Gastroesophageal sphincter (tissue), 3 donors: ENCODE measurements at regions not wholly inside any gene's neighbourhood (a gene's known extent, or its start where the extent isn't known, plus 50 kb on each side); places are given as distances from the start of the nearest gene placed in this dataset.

Experiments used
- EP300 ChIP-seq: sonication (generic); formaldehyde crosslinking; IDR thresholded peaks from one replicate; pipeline ENCODE4 v1.6.1; 2017; ENCODE audit warnings: antibody characterized with exemption, mild to moderate bottlenecking
- POLR2A ChIP-seq, 2 donors: fragments of 450-650 bp; IDR thresholded peaks; one replicate each; pipeline ENCODE4 v1.6.1; 2017; ENCODE audit warnings: antibody characterized with exemption in 2 of 2, mild to moderate bottlenecking in 2 of 2, moderate library complexity in 1 of 2
- POLR2AphosphoS5 ChIP-seq: sonication (generic); formaldehyde crosslinking; IDR thresholded peaks from one replicate; pipeline ENCODE4 v1.6.1; 2017; ENCODE audit warnings: antibody characterized with exemption
- TF ChIP-seq, protein P1 (sequence below), 4 experiments: fragments of 200-600 bp in 2 of 4; fragments of 450-650 bp in 2 of 4; sonication (generic) in 1 of 4; IDR thresholded peaks; one replicate each; pipeline ENCODE4 v1.5.1; 2017 to 2019; ENCODE audit warnings: antibody characterized with exemption in 4 of 4, mild to moderate bottlenecking in 2 of 4, moderate library complexity in 2 of 4

DNA sequence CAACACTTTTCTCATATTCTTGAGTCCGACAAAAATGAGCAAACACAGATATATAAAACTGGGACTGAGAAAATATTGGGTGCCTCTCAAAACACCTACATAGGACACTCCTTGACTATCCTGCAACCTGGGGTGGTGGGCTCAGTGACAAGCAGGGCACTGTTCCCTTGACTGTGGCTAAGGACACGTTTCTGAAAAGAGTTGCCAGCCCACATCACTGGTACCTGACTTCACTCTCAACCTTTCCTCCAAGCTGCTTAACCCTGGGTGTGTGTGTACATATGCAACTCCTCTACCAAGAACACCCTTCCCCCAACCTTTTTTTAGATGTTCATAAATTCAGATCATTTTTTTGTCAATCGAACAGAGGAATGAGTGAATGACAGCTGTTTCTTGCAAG lies 148.7 kb downstream of the ACTL7B start:
- TF ChIP-seq, protein P1, sequence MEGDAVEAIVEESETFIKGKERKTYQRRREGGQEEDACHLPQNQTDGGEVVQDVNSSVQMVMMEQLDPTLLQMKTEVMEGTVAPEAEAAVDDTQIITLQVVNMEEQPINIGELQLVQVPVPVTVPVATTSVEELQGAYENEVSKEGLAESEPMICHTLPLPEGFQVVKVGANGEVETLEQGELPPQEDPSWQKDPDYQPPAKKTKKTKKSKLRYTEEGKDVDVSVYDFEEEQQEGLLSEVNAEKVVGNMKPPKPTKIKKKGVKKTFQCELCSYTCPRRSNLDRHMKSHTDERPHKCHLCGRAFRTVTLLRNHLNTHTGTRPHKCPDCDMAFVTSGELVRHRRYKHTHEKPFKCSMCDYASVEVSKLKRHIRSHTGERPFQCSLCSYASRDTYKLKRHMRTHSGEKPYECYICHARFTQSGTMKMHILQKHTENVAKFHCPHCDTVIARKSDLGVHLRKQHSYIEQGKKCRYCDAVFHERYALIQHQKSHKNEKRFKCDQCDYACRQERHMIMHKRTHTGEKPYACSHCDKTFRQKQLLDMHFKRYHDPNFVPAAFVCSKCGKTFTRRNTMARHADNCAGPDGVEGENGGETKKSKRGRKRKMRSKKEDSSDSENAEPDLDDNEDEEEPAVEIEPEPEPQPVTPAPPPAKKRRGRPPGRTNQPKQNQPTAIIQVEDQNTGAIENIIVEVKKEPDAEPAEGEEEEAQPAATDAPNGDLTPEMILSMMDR (IDR thresholded peaks at IDR 0.05): no peak
- TF ChIP-seq POLR2A (IDR thresholded peaks at IDR 0.05): no peak
- no peak for TF ChIP-seq EP300
- no peak for TF ChIP-seq POLR2AphosphoS5
